Posterior cingulate gyrus (tissue), 11 donors: ENCODE measurements at regions not wholly inside any gene's neighbourhood (a gene's known extent, or its start where the extent isn't known, plus 50 kb on each side); places are given as distances from the start of the nearest gene placed in this dataset.
"Not testable (repeated sequence)": the region's sequence is repeated elsewhere in the genome, so short reads cannot be mapped to it uniquely, and the experiment has no call there.

ENCODE experiments used
- DNase-seq, 10 donors: peaks; one replicate each; pipeline versions ENCODE4 v3.0.0 to v3.0.0-alpha.2; 2020 to 2021; ENCODE audit warnings: mixed read lengths in 3 of 10
- intact Hi-C: fragments of 100-400 bp; cut with DNase I; formaldehyde crosslinking; loops from one replicate; pipeline ENCODE4 v1.15.1; 2023

GRCh38 chr3:87898971-87899370 lies 159.8 kb downstream of the CGGBP1 start:
- no peak for DNase-seq
- intact Hi-C loops: no loop called here

- intact Hi-C loops: no loop called here
- DNase-seq: no peak
Observed at GRCh38 chr3:87895983-87896382, 162.8 kb downstream of the CGGBP1 start.

GRCh38 chr3:87873136-87873535 lies 185.7 kb downstream of the CGGBP1 start:
- intact Hi-C loops: no loop called here
- DNase-seq: no peak

- intact Hi-C loops: no loop called here
- no peak for DNase-seq
Observed at GRCh38 chr3:87867001-87867400, 191.8 kb downstream of the CGGBP1 start.

- no peak for DNase-seq
Observed at GRCh38 chr3:87856126-87856525, 202.7 kb downstream of the CGGBP1 start.

GRCh38 chr3:87855616-87856015 lies 203.2 kb downstream of the CGGBP1 start:
- no peak for DNase-seq
- intact Hi-C loops: no loop called here

More at GRCh38 chr3:87856126-87856525, 202.7 kb downstream of the CGGBP1 start:
- intact Hi-C loops: no loop called here

- intact Hi-C loops: no loop called here
Observed at GRCh38 chr3:87855211-87855610, 203.6 kb downstream of the CGGBP1 start.

GRCh38 chr3:87848003-87848402 lies 210.8 kb downstream of the CGGBP1 start:
- DNase-seq: no peak
- intact Hi-C loops: loop anchor here (2.0 kb wide), 1 partner anchor 31 kb away; no protein-coding TSS in a partner anchor

More at GRCh38 chr3:87855211-87855610, 203.6 kb downstream of the CGGBP1 start:
- DNase-seq: no peak

- no peak for DNase-seq
- intact Hi-C loops: no loop called here
Observed at GRCh38 chr3:87837076-87837475, 221.7 kb downstream of the CGGBP1 start.

GRCh38 chr3:87836026-87836425 lies 222.8 kb downstream of the CGGBP1 start:
- no peak for DNase-seq

GRCh38 chr3:87835236-87835635 lies 223.6 kb downstream of the CGGBP1 start:
- DNase-seq: no peak
- intact Hi-C loops: no loop called here

More at GRCh38 chr3:87836026-87836425, 222.8 kb downstream of the CGGBP1 start:
- intact Hi-C loops: no loop called here

- intact Hi-C loops: no loop called here
- no peak for DNase-seq
Observed at GRCh38 chr3:87834327-87834726, 224.5 kb downstream of the CGGBP1 start.

GRCh38 chr3:87833039-87833377 lies 225.8 kb downstream of the CGGBP1 start:
- intact Hi-C loops: no loop called here
- no peak for DNase-seq

GRCh38 chr3:87828046-87828445 lies 230.8 kb downstream of the CGGBP1 start:
- intact Hi-C loops: no loop called here
- no peak for DNase-seq

- DNase-seq: no peak
- intact Hi-C loops: no loop called here
Observed at GRCh38 chr3:87822563-87822962, 236.2 kb downstream of the CGGBP1 start.

GRCh38 chr3:87813503-87813902 lies 245.3 kb downstream of the CGGBP1 start:
- DNase-seq, intact Hi-C loops: not testable (repeated sequence)

GRCh38 chr3:87811953-87812352 lies 246.9 kb downstream of the CGGBP1 start:
- intact Hi-C loops: no loop called here
- DNase-seq: no peak

GRCh38 chr3:87810452-87811016 lies 248.3 kb downstream of the CGGBP1 start:
- intact Hi-C loops: no loop called here
- DNase-seq: no peak

GRCh38 chr3:87805670-87806069 lies 253.1 kb downstream of the CGGBP1 start:
- intact Hi-C loops: no loop called here
- DNase-seq: no peak

- intact Hi-C loops: no loop called here
- DNase-seq: no peak
Observed at GRCh38 chr3:87801409-87801808, 257.4 kb downstream of the CGGBP1 start.

- DNase-seq: no peak
- intact Hi-C loops: no loop called here
Observed at GRCh38 chr3:87800516-87800915, 258.3 kb downstream of the CGGBP1 start.

GRCh38 chr3:87798567-87798947 lies 260.2 kb downstream of the CGGBP1 start:
- intact Hi-C loops: no loop called here
- DNase-seq: peak in 1 of 10 donors; percentile 29
